H9 (cell line): ENCODE measurements at regions not wholly inside any gene's neighbourhood (a gene's known extent, or its start where the extent isn't known, plus 50 kb on each side); places are given as distances from the start of the nearest gene placed in this dataset.

ENCODE experiments used
- DNase-seq: peaks from one replicate; pipeline ENCODE4 v3.0.0-alpha.2; 2017
- H2AFZ ChIP-seq: one replicate; pipeline ENCODE4 v1.6.1; 2013; ENCODE audit warnings: mild to moderate bottlenecking, low read length, control low read depth, moderate library complexity
- H2AK5ac ChIP-seq: 2 replicates; pipeline ENCODE4 v1.6.1; 2013; ENCODE audit warnings: low read length, control low read depth, mixed read lengths; ENCODE audit not compliant: insufficient read length
- H2BK120ac ChIP-seq: one replicate; pipeline ENCODE4 v1.6.1; 2013; ENCODE audit warnings: low read depth, mild to moderate bottlenecking, low read length, control low read depth, inconsistent platforms; ENCODE audit not compliant: poor library complexity, severe bottlenecking
- H2BK12ac ChIP-seq: 2 replicates; pipeline ENCODE4 v1.6.1; 2013; ENCODE audit warnings: low read length, control low read depth, mixed read lengths, low read depth; ENCODE audit not compliant: insufficient read length
- H2BK15ac ChIP-seq: 2 replicates; pipeline ENCODE4 v1.6.1; 2013; ENCODE audit warnings: low read depth, low read length, control low read depth
- H2BK20ac ChIP-seq: one replicate; pipeline ENCODE4 v1.6.1; 2013; ENCODE audit warnings: low read depth, mild to moderate bottlenecking, low read length, control low read depth, inconsistent platforms; ENCODE audit not compliant: poor library complexity, severe bottlenecking
- H2BK5ac ChIP-seq: 2 replicates; pipeline ENCODE4 v1.6.1; 2013; ENCODE audit warnings: low read length, control low read depth, mixed read lengths; ENCODE audit not compliant: insufficient read length
- H3K14ac ChIP-seq: 2 replicates; pipeline ENCODE4 v1.6.1; 2013; ENCODE audit warnings: low read length, control low read depth; ENCODE audit not compliant: insufficient read depth
- H3K18ac ChIP-seq: 2 replicates; pipeline ENCODE4 v1.6.1; 2013; ENCODE audit warnings: low read depth, mild to moderate bottlenecking, mixed read lengths, low read length, control low read depth; ENCODE audit not compliant: insufficient read length
- H3K23ac ChIP-seq: 2 replicates; pipeline ENCODE4 v1.6.1; 2013; ENCODE audit warnings: low read length, control low read depth, mixed read lengths, low read depth; ENCODE audit not compliant: insufficient read length
- H3K23me2 ChIP-seq: 2 replicates; pipeline ENCODE4 v1.6.1; 2013; ENCODE audit warnings: low read depth, mild to moderate bottlenecking, mixed read lengths, low read length, control low read depth; ENCODE audit not compliant: insufficient read length, poor library complexity, severe bottlenecking
- H3K27ac ChIP-seq: 2 replicates; pipeline ENCODE4 v1.5.1; 2013; ENCODE audit warnings: low read length, control low read depth, mixed read lengths, low read depth; ENCODE audit not compliant: insufficient read length
- H3K27me3 ChIP-seq: 2 replicates; pipeline ENCODE4 v1.6.1; 2013; ENCODE audit warnings: low read length, control low read depth, inconsistent platforms; ENCODE audit not compliant: insufficient read depth
- H3K4ac ChIP-seq: 2 replicates; pipeline ENCODE4 v1.6.1; 2013; ENCODE audit warnings: low read depth, mild to moderate bottlenecking, control low read depth, inconsistent platforms, low read length, moderate library complexity
- H3K4me1 ChIP-seq: 2 replicates; pipeline ENCODE4 v1.6.1; 2013; ENCODE audit warnings: low read length, control low read depth, inconsistent platforms; ENCODE audit not compliant: insufficient read depth
- H3K4me2 ChIP-seq: 2 replicates; pipeline ENCODE4 v1.6.1; 2013; ENCODE audit warnings: low read length, control low read depth, mixed read lengths; ENCODE audit not compliant: insufficient read length, insufficient read depth
- H3K56ac ChIP-seq: 2 replicates; pipeline ENCODE4 v1.6.1; 2013; ENCODE audit warnings: low read depth, mild to moderate bottlenecking, mixed read lengths, low read length, control low read depth; ENCODE audit not compliant: insufficient read length
- H3K79me1 ChIP-seq: 2 replicates; pipeline ENCODE4 v1.6.1; 2013; ENCODE audit warnings: low read depth, mild to moderate bottlenecking, moderate library complexity, low read length, control low read depth, inconsistent platforms; ENCODE audit not compliant: insufficient read depth, poor library complexity, severe bottlenecking
- H3K79me2 ChIP-seq: 2 replicates; pipeline ENCODE4 v1.6.1; 2013; ENCODE audit warnings: low read length, control low read depth, inconsistent platforms; ENCODE audit not compliant: insufficient read depth
- H3K9ac ChIP-seq: 2 replicates; pipeline ENCODE4 v1.6.1; 2013; ENCODE audit warnings: low read length, control low read depth, mixed read lengths; ENCODE audit not compliant: insufficient read length; ENCODE audit errors: extremely low read depth
- H3K9me3 ChIP-seq: one replicate; pipeline ENCODE4 v1.6.1; 2013; ENCODE audit warnings: low read depth, low read length, inconsistent platforms; ENCODE audit not compliant: control insufficient read depth
- H3T11ph ChIP-seq: one replicate; pipeline ENCODE4 v1.6.1; 2013; ENCODE audit warnings: mild to moderate bottlenecking, low read length, control low read depth, inconsistent platforms
- H4K20me1 ChIP-seq: one replicate; pipeline ENCODE4 v1.6.1; 2013; ENCODE audit not compliant: control insufficient read depth, insufficient read length, insufficient read depth
- H4K5ac ChIP-seq: 2 replicates; pipeline ENCODE4 v1.6.1; 2013; ENCODE audit warnings: low read depth, mild to moderate bottlenecking, mixed read lengths, low read length, control low read depth; ENCODE audit not compliant: insufficient read length
- H4K8ac ChIP-seq: replicated peaks from 2 replicates; pipeline ENCODE4 v1.6.1; 2013; ENCODE audit warnings: low read length, control low read depth, mixed read lengths, low read depth; ENCODE audit not compliant: insufficient read length
- H4K91ac ChIP-seq: 2 replicates; pipeline ENCODE4 v1.6.1; 2013; ENCODE audit warnings: low read depth, mild to moderate bottlenecking, moderate library complexity, mixed read lengths, low read length, control low read depth; ENCODE audit not compliant: insufficient read length
- H3K27ac Mint-ChIP-seq, 3 experiments: 2 replicates in 2 of 3; 3 replicates in 1 of 3; pipeline ENCODE4 v1.8.0; 2020 to 2021; ENCODE audit warnings: mixed read lengths in 3 of 3, mild to moderate bottlenecking in 1 of 3, moderate library complexity in 1 of 3
- H3K27me3 Mint-ChIP-seq: 2 replicates; pipeline ENCODE4 v1.8.0; 2021; ENCODE audit warnings: low read depth, mild to moderate bottlenecking, moderate library complexity, mixed read lengths
- H3K36me3 Mint-ChIP-seq, 3 experiments: 2 replicates in 2 of 3; 3 replicates in 1 of 3; pipeline ENCODE4 v1.8.0; 2020 to 2021; ENCODE audit warnings: low read depth in 3 of 3, mixed read lengths in 3 of 3; ENCODE audit not compliant: insufficient read depth in 1 of 3
- H3K4me1 Mint-ChIP-seq, 2 experiments: 2 replicates each; pipeline ENCODE4 v1.8.0; 2020; ENCODE audit warnings: mixed read lengths in 2 of 2
- H3K4me3 Mint-ChIP-seq, 2 experiments: 2 replicates in 1 of 2; 3 replicates in 1 of 2; pipeline ENCODE4 v1.8.0; 2020 to 2021; ENCODE audit warnings: mild to moderate bottlenecking in 2 of 2, mixed read lengths in 2 of 2, moderate library complexity in 1 of 2
- H3K9me3 Mint-ChIP-seq, 2 experiments: 2 replicates in 1 of 2; 3 replicates in 1 of 2; pipeline ENCODE4 v1.8.0; 2020; ENCODE audit warnings: mild to moderate bottlenecking in 2 of 2, mixed read lengths in 2 of 2, moderate library complexity in 1 of 2
- CTCF ChIP-seq: fragments of 200-600 bp; sonication (generic); conservative IDR thresholded peaks from 3 replicates; pipeline ENCODE4 v1.8.0; 2021; ENCODE audit warnings: antibody characterized with exemption, mild to moderate bottlenecking
- WGBS: extraction: QIAGEN DNeasy Blood & Tissue Kit; methylation state at CpG from one replicate; pipeline ENCODE4 v1.1.7; 2013; ENCODE audit warnings: missing lambda C conversion rate, low lambda C conversion rate, mixed read lengths; ENCODE audit not compliant: insufficient read length; ENCODE audit errors: extremely low coverage; 5-methylcytosine and 5-hydroxymethylcytosine counted together

DNA sequence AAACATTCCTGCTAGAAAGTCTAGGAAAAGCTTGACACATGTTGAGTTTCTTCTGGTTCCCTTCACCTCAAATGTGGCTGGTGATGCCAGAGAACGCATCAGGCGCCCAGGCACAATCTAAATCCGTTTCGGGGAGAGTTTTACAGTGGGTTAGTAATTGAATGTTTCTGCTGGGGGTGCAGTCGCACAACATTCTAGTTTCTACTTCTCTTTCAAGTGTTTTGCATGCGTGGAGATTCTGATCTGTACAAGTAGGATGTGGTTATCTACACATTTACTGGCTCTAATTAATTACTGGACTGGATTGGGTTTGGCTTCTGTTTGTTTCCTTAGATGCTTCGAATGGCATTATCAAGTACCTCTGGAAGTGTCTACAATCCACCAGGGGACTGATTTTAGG, 173.8 kb downstream of the TMEM26 start:
- WGBS = no CpG with 5 or more reads among the region's 7 CpGs
- no peaks in the 10 kb centered on the region for H3K4me1 Mint-ChIP-seq

More for the DNA sequence above, 173.8 kb downstream of the TMEM26 start:
- no peak overlapping the region for H3K4me3 Mint-ChIP-seq
- Histone ChIP-seq H3K18ac (no peak overlapping the region), H3K23me2 (no peaks in the 10 kb centered on the region), H3K4me1 (no peaks in the 10 kb centered on the region), H2BK120ac (no peak overlapping the region), H2BK5ac (no peak overlapping the region), H2AFZ (no peak overlapping the region), H2AK5ac (no peak overlapping the region), H3K14ac (no peak overlapping the region), H3K56ac (no peak overlapping the region), H2BK12ac (no peak overlapping the region), H3K4ac (no peak overlapping the region), H4K8ac (no peak overlapping the region), H3K79me2 (no peaks in the 10 kb centered on the region), H4K5ac (no peak overlapping the region), H2BK20ac (no peak overlapping the region), H4K20me1 (no peaks in the 10 kb centered on the region), H3K9ac (no peak overlapping the region), H3K27ac (no peak overlapping the region), H3K9me3 (no peaks in the 10 kb centered on the region), H3K23ac (no peak overlapping the region), H3K79me1 (no peaks in the 10 kb centered on the region), H3K27me3 (no peaks in the 10 kb centered on the region), H3T11ph (no peak overlapping the region), H4K91ac (no peak overlapping the region), H2BK15ac (no peak overlapping the region), H3K4me2 (no peak overlapping the region)
- no peak overlapping the region for H3K27ac Mint-ChIP-seq
- DNase-seq = no peak
- no peak for TF ChIP-seq CTCF
- H3K27me3 Mint-ChIP-seq = no peaks in the 10 kb centered on the region
- H3K36me3 Mint-ChIP-seq = peaks cover 0 to under 1% (median 0%) of the 10 kb centered on the region in 3 experiments; a peak in 2 of 7 replicates
- no peaks in the 10 kb centered on the region for H3K9me3 Mint-ChIP-seq
